ENCODE measurements at regions not wholly inside any gene's neighbourhood (a gene's known extent, or its start where the extent isn't known, plus 50 kb on each side); places are given as distances from the start of the nearest gene placed in this dataset.

DNA sequence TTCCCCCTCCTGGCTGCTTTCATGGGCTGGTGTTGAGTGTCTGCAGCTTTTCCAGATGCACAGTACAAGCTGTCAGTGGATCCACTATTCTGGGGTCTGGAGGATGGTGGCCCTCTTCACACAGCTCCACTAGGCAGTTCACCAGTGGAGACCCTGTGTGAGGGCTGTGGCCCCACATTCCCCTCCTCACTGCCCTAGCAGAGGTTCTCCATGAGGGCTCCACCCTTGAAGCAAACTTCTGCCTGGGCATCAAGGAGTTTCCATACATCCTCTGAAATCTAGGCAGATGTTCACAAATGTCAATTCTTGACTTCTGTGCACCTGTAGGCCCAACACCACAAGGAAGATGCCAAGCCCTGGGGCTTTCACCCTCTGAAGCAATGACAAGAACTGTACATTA, 1386.2 kb upstream of the ACVR2A start:
- intact Hi-C loops (cut with micrococcal nuclease), result no loop called here
- CTCF ChIA-PET, result no interaction called here
- POLR2A ChIA-PET, result no interaction called here
- H3K4me3 Mint-ChIP-seq, result no peak overlapping the region
- no peaks in the 10 kb centered on the region for H3K4me1 Mint-ChIP-seq
- H3K36me3 Mint-ChIP-seq (ENCODE audit: low read depth), result no peaks in the 10 kb centered on the region
- H3K9me3 Mint-ChIP-seq, result peaks cover 22% of the 10 kb centered on the region
- no peak for ATAC-seq (ENCODE audit: low read depth)
- H3K27ac Mint-ChIP-seq, result no peak overlapping the region
- DNase-seq, result no peak
- H3K27me3 Mint-ChIP-seq, result no peaks in the 10 kb centered on the region
- TF ChIP-seq, protein P1, sequence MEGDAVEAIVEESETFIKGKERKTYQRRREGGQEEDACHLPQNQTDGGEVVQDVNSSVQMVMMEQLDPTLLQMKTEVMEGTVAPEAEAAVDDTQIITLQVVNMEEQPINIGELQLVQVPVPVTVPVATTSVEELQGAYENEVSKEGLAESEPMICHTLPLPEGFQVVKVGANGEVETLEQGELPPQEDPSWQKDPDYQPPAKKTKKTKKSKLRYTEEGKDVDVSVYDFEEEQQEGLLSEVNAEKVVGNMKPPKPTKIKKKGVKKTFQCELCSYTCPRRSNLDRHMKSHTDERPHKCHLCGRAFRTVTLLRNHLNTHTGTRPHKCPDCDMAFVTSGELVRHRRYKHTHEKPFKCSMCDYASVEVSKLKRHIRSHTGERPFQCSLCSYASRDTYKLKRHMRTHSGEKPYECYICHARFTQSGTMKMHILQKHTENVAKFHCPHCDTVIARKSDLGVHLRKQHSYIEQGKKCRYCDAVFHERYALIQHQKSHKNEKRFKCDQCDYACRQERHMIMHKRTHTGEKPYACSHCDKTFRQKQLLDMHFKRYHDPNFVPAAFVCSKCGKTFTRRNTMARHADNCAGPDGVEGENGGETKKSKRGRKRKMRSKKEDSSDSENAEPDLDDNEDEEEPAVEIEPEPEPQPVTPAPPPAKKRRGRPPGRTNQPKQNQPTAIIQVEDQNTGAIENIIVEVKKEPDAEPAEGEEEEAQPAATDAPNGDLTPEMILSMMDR (IDR thresholded peaks at IDR 0.05), result no peak

DNA sequence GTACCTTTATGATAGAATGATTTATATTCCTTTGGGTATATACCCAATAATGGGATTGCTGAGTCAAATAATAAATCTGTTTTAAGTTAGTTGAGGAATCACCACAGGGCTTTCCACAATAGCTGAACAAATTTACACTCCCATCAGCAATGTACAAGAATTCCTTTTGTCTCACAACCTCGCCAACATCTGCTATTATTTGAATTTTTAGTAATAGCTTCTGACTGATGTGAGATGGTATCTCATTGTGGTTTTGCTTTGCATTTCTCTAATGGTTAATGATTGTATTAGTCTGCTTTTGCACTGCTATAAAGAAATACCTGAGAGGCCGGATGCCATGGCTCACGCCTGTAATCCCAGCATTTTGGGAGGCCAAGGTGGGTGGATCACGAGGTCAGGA, 1387.6 kb upstream of the ACVR2A start:
- ATAC-seq (ENCODE audit: low read depth), result no peak
- POLR2A ChIA-PET, result no interaction called here
- no peaks in the 10 kb centered on the region for H3K4me1 Mint-ChIP-seq
- CTCF ChIA-PET, result no interaction called here
- H3K36me3 Mint-ChIP-seq (ENCODE audit: low read depth), result no peaks in the 10 kb centered on the region
- no peak overlapping the region for H3K27ac Mint-ChIP-seq
- TF ChIP-seq, protein P1 (IDR thresholded peaks at IDR 0.05), result no peak
- intact Hi-C loops (cut with micrococcal nuclease), result no loop called here
- DNase-seq, result no peak
- peaks cover 22% of the 10 kb centered on the region for H3K9me3 Mint-ChIP-seq
- H3K27me3 Mint-ChIP-seq, result no peaks in the 10 kb centered on the region
- no peak overlapping the region for H3K4me3 Mint-ChIP-seq

DNA sequence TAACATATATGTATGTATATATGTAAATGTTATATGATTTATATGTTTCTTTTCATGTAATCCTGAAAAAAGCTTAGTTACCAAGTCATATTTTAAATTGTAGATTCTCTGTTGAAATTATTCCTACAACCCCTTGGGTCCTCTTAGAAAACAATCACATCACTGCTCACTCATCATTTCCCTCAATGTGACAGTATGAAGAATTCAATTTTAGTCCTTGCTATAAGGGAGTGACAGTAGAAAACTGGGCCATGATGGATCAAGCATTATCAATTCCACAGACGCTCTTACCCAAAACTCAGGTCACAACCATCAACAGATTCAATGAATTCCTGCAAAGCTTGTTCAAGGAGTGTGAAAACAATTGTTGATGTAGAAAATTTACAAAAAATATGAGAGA, 1389.5 kb upstream of the ACVR2A start:
- POLR2A ChIA-PET, result no interaction called here
- TF ChIP-seq, protein P1 (IDR thresholded peaks at IDR 0.05), result no peak

DNA sequence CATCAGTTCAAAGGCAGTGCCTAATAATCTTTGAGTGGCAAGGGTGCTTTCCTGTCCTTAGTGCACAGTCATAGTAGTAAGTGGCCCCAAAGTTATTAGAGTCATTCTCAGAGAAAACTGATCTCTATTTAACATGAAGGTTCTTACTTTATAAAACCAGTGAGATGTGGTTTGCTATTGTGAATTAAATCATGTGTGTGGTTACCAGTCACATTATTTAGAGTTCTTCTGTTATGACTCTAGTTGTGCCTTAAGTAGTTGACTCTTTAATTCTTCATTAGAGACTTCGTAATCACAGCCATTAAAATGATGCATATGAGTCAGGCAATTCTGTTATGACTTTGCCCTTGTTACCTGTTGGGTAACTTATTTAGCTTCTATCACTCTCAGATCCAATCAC, 1392.9 kb upstream of the ACVR2A start:
- Mint-ChIP-seq H3K27me3 (no peaks in the 10 kb centered on the region), H3K36me3 (ENCODE audit: low read depth) (no peaks in the 10 kb centered on the region), H3K4me1 (no peaks in the 10 kb centered on the region), H3K27ac (no peak overlapping the region), H3K4me3 (no peak overlapping the region), H3K9me3 (peaks cover under 1% of the 10 kb centered on the region)
- intact Hi-C loops (cut with micrococcal nuclease), result no loop called here
- ATAC-seq (ENCODE audit: low read depth) (no peak), DNase-seq (no peak)
- TF ChIP-seq, protein P1 (IDR thresholded peaks at IDR 0.05), result no peak
- CTCF ChIA-PET, result no interaction called here
- POLR2A ChIA-PET, result no interaction called here

More for the DNA sequence above, 1389.5 kb upstream of the ACVR2A start:
- no peak for DNase-seq
- Mint-ChIP-seq H3K4me3 (no peak overlapping the region), H3K27me3 (no peaks in the 10 kb centered on the region), H3K4me1 (no peaks in the 10 kb centered on the region), H3K9me3 (peaks cover 16% of the 10 kb centered on the region), H3K36me3 (ENCODE audit: low read depth) (no peaks in the 10 kb centered on the region), H3K27ac (no peak overlapping the region)
- intact Hi-C loops (cut with micrococcal nuclease), result no loop called here
- CTCF ChIA-PET, result no interaction called here
- ATAC-seq (ENCODE audit: low read depth), result no peak

DNA sequence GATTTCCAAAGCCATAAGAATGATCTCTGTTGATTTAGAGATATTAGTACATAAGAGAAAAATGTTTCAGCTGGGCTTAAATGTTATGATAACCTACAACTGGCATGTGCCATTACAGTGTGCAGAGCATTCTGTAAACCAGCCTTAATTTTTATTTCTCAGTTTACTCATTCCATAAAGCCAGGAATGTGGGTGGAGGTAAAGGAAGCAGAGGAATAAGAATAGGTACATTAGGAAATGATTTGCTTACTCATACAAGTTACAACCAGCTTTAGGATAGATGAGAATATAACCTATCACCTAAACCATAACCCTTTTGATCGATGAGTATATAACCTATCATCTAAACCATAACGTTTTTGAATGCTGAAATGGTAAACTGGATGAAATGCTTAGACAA, 1394.7 kb upstream of the ACVR2A start:
- ATAC-seq (ENCODE audit: low read depth) (no peak), DNase-seq (no peak)
- intact Hi-C loops (cut with micrococcal nuclease), result no loop called here
- ChIA-PET CTCF (no interaction called here), POLR2A (no interaction called here)
- H3K36me3 Mint-ChIP-seq (ENCODE audit: low read depth), result no peaks in the 10 kb centered on the region
- H3K9me3 Mint-ChIP-seq, result peaks cover 5% of the 10 kb centered on the region
- H3K27ac Mint-ChIP-seq, result no peak overlapping the region
- H3K27me3 Mint-ChIP-seq, result no peaks in the 10 kb centered on the region
- TF ChIP-seq, protein P1 (IDR thresholded peaks at IDR 0.05), result no peak
- H3K4me3 Mint-ChIP-seq, result no peak overlapping the region
- no peaks in the 10 kb centered on the region for H3K4me1 Mint-ChIP-seq
